Retinal pigment epithelial cell (primary cell): ENCODE measurements at regions not wholly inside any gene's neighbourhood (a gene's known extent, or its start where the extent isn't known, plus 50 kb on each side); places are given as distances from the start of the nearest gene placed in this dataset.

Experiments used
- DNase-seq: peaks from one replicate; pipeline ENCODE4 v3.0.0-alpha.2; 2010; ENCODE audit warnings: low read depth
- H3K4me3 ChIP-seq: 2 replicates; pipeline ENCODE4 v1.5.1; 2011; ENCODE audit warnings: mild to moderate bottlenecking, low read length, control low read depth, moderate library complexity
- CTCF ChIP-seq: conservative IDR thresholded peaks from 2 replicates; pipeline ENCODE4 v1.5.1; 2011; ENCODE audit warnings: low read depth, low read length, control low read depth, inconsistent platforms

GRCh38 chr2:168353251-168353650, 102.8 kb upstream of the CERS6 start:
- no peak for TF ChIP-seq CTCF
- no peak overlapping the region for H3K4me3 ChIP-seq
- DNase-seq: no peak

- no peak for DNase-seq
- H3K4me3 ChIP-seq: no peak overlapping the region
- no peak for TF ChIP-seq CTCF
These were observed 101.6 kb upstream of the CERS6 start for GRCh38 chr2:168354499-168354898.

- no peak for DNase-seq
- no peak overlapping the region for H3K4me3 ChIP-seq
- no peak for TF ChIP-seq CTCF
These were observed 101.0 kb upstream of the CERS6 start for GRCh38 chr2:168355121-168355520.

- H3K4me3 ChIP-seq: no peak overlapping the region
- no peak for DNase-seq
- TF ChIP-seq CTCF: no peak
These were observed 100.1 kb upstream of the CERS6 start for GRCh38 chr2:168355779-168356476.

GRCh38 chr2:168356477-168356835, 99.6 kb upstream of the CERS6 start:
- TF ChIP-seq CTCF: no peak
- H3K4me3 ChIP-seq: no peak overlapping the region
- no peak for DNase-seq

- TF ChIP-seq CTCF: no peak
- H3K4me3 ChIP-seq: no peak overlapping the region
- no peak for DNase-seq
These were observed 98.1 kb upstream of the CERS6 start for GRCh38 chr2:168357797-168358472.

- TF ChIP-seq CTCF: no peak
- no peak overlapping the region for H3K4me3 ChIP-seq
- DNase-seq: no peak
These were observed 97.0 kb upstream of the CERS6 start for GRCh38 chr2:168359082-168359481.
